ENCODE measurements at regions not wholly inside any gene's neighbourhood (a gene's known extent, or its start where the extent isn't known, plus 50 kb on each side); places are given as distances from the start of the nearest gene placed in this dataset.

DNA sequence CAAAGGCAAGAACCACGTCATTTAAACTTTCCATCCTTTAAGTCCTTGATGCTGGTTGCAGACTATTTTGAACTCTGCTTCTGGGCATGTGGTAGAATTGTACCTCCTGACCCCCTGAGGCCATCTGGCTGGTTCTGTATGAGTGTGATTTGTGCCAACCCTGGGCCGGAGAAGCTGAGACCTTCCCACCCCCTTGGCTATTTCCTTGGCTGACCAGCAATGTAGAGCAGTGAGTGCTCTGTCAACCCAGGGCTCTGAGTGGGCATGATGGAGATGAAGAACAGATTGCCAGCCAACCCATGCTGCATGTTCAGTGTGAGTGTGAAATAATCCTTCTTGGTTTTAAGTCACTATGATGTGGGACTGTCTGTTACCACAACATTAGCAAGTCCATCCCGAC lies 82.1 kb upstream of the RASGRP1 start:
- Histone ChIP-seq H2AFZ (ENCODE audit: low read depth, low read length) (no peak overlapping the region), H4K20me1 (ENCODE audit: insufficient read depth) (no peaks in the 10 kb centered on the region), H3K9me3 (ENCODE audit: low read length) (no peaks in the 10 kb centered on the region), H3K36me3 (ENCODE audit: insufficient read depth, low read length) (no peaks in the 10 kb centered on the region), H3K4me3 (ENCODE audit: low read length) (no peak overlapping the region), H3K4me2 (ENCODE audit: low read length) (no peak overlapping the region), H3K9ac (ENCODE audit: low read length) (no peak overlapping the region), H3K27ac (ENCODE audit: low read length) (no peak overlapping the region), H3K79me2 (replicated peaks; ENCODE audit: insufficient read depth, low read length) (no peaks in the 10 kb centered on the region), H3F3A (ENCODE audit: insufficient read depth, low read length, poor library complexity, severe bottlenecking) (no peaks in the 10 kb centered on the region), H3K27me3 (ENCODE audit: insufficient read depth, low read depth, low read length) (no peaks in the 10 kb centered on the region), H3K9me2 (ENCODE audit: insufficient read depth, low read length) (no peaks in the 10 kb centered on the region)
- TF ChIP-seq SMC3 (conservative IDR thresholded peaks at IDR 0.05; ENCODE audit: poor library complexity) (no peak), REST (IDR thresholded peaks at IDR 0.05; ENCODE audit: borderline replicate concordance) (no peak), EZH2 (IDR thresholded peaks at IDR 0.05; ENCODE audit: borderline replicate concordance, insufficient read depth, low read length, poor library complexity, severe bottlenecking) (no peak), EP300 (conservative IDR thresholded peaks at IDR 0.05; ENCODE audit: poor library complexity, severe bottlenecking) (no peak), TAF1 (IDR thresholded peaks at IDR 0.05; ENCODE audit: low read depth) (no peak), CTCF (IDR thresholded peaks at IDR 0.05; ENCODE audit: poor library complexity, severe bottlenecking) (no peak), RAD21 (conservative IDR thresholded peaks at IDR 0.05) (no peak), POLR2AphosphoS5 (IDR thresholded peaks at IDR 0.05) (no peak), MXI1 (conservative IDR thresholded peaks at IDR 0.05; ENCODE audit: poor library complexity, severe bottlenecking) (no peak)

- no peak overlapping the region for H3K4me2 ChIP-seq (ENCODE audit: low read length)
- no peaks in the 10 kb centered on the region for H4K20me1 ChIP-seq (ENCODE audit: insufficient read depth)
- H2AFZ ChIP-seq (ENCODE audit: low read depth, low read length) = no peak overlapping the region
- no peaks in the 10 kb centered on the region for H3K27me3 ChIP-seq (ENCODE audit: insufficient read depth, low read depth, low read length)
- H3K36me3 ChIP-seq (ENCODE audit: insufficient read depth, low read length) = no peaks in the 10 kb centered on the region
- H3K79me2 ChIP-seq (replicated peaks; ENCODE audit: insufficient read depth, low read length) = no peaks in the 10 kb centered on the region
- no peak overlapping the region for H3K9ac ChIP-seq (ENCODE audit: low read length)
- TF ChIP-seq REST (IDR thresholded peaks at IDR 0.05; ENCODE audit: borderline replicate concordance) (no peak), TAF1 (IDR thresholded peaks at IDR 0.05; ENCODE audit: low read depth) (no peak), EP300 (conservative IDR thresholded peaks at IDR 0.05; ENCODE audit: poor library complexity, severe bottlenecking) (no peak), EZH2 (IDR thresholded peaks at IDR 0.05; ENCODE audit: borderline replicate concordance, insufficient read depth, low read length, poor library complexity, severe bottlenecking) (no peak), MXI1 (conservative IDR thresholded peaks at IDR 0.05; ENCODE audit: poor library complexity, severe bottlenecking) (no peak), RAD21 (conservative IDR thresholded peaks at IDR 0.05) (no peak), CTCF (IDR thresholded peaks at IDR 0.05; ENCODE audit: poor library complexity, severe bottlenecking) (no peak), SMC3 (conservative IDR thresholded peaks at IDR 0.05; ENCODE audit: poor library complexity) (no peak), POLR2AphosphoS5 (IDR thresholded peaks at IDR 0.05) (no peak)
- H3K27ac ChIP-seq (ENCODE audit: low read length) = no peak overlapping the region
- no peak overlapping the region for H3K4me3 ChIP-seq (ENCODE audit: low read length)
- no peaks in the 10 kb centered on the region for H3F3A ChIP-seq (ENCODE audit: insufficient read depth, low read length, poor library complexity, severe bottlenecking)
- H3K9me2 ChIP-seq (ENCODE audit: insufficient read depth, low read length) = no peaks in the 10 kb centered on the region
- H3K9me3 ChIP-seq (ENCODE audit: low read length) = no peaks in the 10 kb centered on the region
Observed at GRCh38 chr15:38647683-38648082, 83.1 kb upstream of the RASGRP1 start.
